ENCODE measurements at regions not wholly inside any gene's neighbourhood (a gene's known extent, or its start where the extent isn't known, plus 50 kb on each side); places are given as distances from the start of the nearest gene placed in this dataset.

DNA sequence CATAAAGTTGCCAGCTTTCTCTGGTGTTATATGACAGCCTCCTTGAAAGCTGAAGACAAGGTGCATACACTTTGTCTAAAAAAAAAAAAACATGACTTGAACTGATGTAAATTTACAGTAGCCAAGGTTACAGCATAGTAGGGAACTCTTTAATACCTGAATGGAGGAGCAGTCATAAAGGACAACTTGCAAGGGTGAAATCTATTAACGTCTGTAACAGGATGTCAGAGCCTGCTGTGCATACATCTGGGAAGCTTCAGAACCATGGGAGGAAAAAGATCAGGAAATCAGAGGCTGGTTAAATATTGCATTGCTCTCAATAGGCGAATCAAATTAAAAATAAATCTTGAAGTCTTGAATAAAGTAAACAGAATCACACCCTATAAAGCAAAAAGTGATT is 484.0 kb upstream of the CTSO start:
- H3K9me3 Mint-ChIP-seq = peaks cover 0 to 4% (median under 1%) of the 10 kb centered on the region in 8 donors
- H3K27ac Mint-ChIP-seq = no peak overlapping the region

DNA sequence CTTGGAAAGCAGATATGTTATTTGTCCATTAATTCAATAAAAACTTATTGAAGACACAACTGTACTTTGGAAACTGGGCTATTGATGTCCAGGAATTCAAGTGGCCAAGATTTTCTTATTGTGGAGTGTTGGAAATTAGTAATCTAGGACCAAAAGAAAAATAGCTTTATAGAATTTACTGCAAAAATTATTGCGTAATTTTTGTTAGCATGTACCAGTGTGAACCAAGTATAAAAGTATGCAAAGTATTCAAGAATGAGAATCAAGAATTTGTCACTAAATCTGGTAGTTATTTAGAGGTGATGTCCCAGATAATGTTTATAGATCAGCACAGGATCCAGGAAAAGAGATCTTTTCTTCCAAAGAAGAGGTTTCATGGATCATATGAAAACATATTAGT is 468.9 kb upstream of the CTSO start:
- DNase-seq = no peak
- intact Hi-C loops (cut with micrococcal nuclease) = no loop called here
- Mint-ChIP-seq H3K4me1 (no peaks in the 10 kb centered on the region), H3K27ac (no peak overlapping the region), H3K36me3 (no peaks in the 10 kb centered on the region), H3K27me3 (no peaks in the 10 kb centered on the region), H3K4me3 (no peak overlapping the region), H3K9me3 (peaks cover 0 to 10% (median 3%) of the 10 kb centered on the region in 8 donors)
- Histone ChIP-seq H3K27ac (ENCODE audit: low read depth, low read length) (no peak overlapping the region), H3K36me3 (ENCODE audit: insufficient read depth, low read length) (no peaks in the 10 kb centered on the region), H3K4me3 (ENCODE audit: low read length in 2 of 2) (no peak overlapping the region), H3K4me1 (ENCODE audit: insufficient read depth, low read length) (no peaks in the 10 kb centered on the region), H3K9me3 (ENCODE audit: control insufficient read depth in 1 of 2, low read length in 2 of 2) (no peaks in the 10 kb centered on the region), H3K27me3 (ENCODE audit: insufficient read depth, low read length) (no peaks in the 10 kb centered on the region)
- POLR2A ChIA-PET (ENCODE audit: partially characterized antibody) = no interaction called here
- CTCF ChIA-PET (ENCODE audit: partially characterized antibody) = no interaction called here

More for the DNA sequence above, 484.0 kb upstream of the CTSO start:
- Histone ChIP-seq H3K27me3 (ENCODE audit: insufficient read depth, low read length) (no peaks in the 10 kb centered on the region), H3K36me3 (ENCODE audit: insufficient read depth, low read length) (no peaks in the 10 kb centered on the region), H3K4me3 (ENCODE audit: low read length in 2 of 2) (no peak overlapping the region), H3K27ac (ENCODE audit: low read depth, low read length) (no peak overlapping the region), H3K9me3 (ENCODE audit: control insufficient read depth in 1 of 2, low read length in 2 of 2) (no peaks in the 10 kb centered on the region), H3K4me1 (ENCODE audit: insufficient read depth, low read length) (no peaks in the 10 kb centered on the region)
- ChIA-PET POLR2A (ENCODE audit: partially characterized antibody) (no interaction called here), CTCF (ENCODE audit: partially characterized antibody) (no interaction called here)
- Mint-ChIP-seq H3K4me1 (no peaks in the 10 kb centered on the region), H3K36me3 (no peaks in the 10 kb centered on the region), H3K4me3 (no peak overlapping the region), H3K27me3 (no peaks in the 10 kb centered on the region)
- no peak for DNase-seq
- intact Hi-C loops (cut with micrococcal nuclease) = no loop called here

DNA sequence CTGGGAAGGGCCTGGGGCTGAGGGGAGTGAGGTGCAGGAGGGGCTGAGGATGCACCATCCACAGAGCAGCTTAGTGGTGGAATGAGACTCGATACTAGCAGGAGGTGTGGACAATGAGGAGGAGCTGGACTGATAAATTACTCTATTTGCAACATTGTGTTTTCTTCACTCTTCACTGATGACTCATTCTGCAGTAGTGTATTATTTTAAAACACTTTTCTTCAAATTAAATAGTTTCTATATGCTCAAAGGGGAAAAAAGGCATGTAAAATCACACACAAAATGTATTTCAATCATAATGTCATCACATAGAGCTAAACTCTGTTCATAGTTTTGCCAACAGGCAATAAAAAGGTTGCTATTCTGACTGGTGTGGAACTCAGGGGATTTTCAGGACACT is 467.0 kb upstream of the CTSO start:
- no peaks in the 10 kb centered on the region for H3K27me3 ChIP-seq (ENCODE audit: insufficient read depth, low read length)
- H3K36me3 ChIP-seq (ENCODE audit: insufficient read depth, low read length) = no peaks in the 10 kb centered on the region
- no peak overlapping the region for H3K4me3 ChIP-seq (ENCODE audit: low read length in 2 of 2)
- CTCF ChIA-PET (ENCODE audit: partially characterized antibody) = no interaction called here
- Mint-ChIP-seq H3K27ac (no peak overlapping the region), H3K4me3 (no peak overlapping the region), H3K27me3 (no peaks in the 10 kb centered on the region), H3K9me3 (peaks cover 0 to 8% (median 2%) of the 10 kb centered on the region in 8 donors), H3K36me3 (no peaks in the 10 kb centered on the region), H3K4me1 (no peaks in the 10 kb centered on the region)
- POLR2A ChIA-PET (ENCODE audit: partially characterized antibody) = no interaction called here
- H3K9me3 ChIP-seq (ENCODE audit: control insufficient read depth in 1 of 2, low read length in 2 of 2) = no peaks in the 10 kb centered on the region
- intact Hi-C loops (cut with micrococcal nuclease) = no loop called here
- no peaks in the 10 kb centered on the region for H3K4me1 ChIP-seq (ENCODE audit: insufficient read depth, low read length)
- DNase-seq = no peak
- H3K27ac ChIP-seq (ENCODE audit: low read depth, low read length) = no peak overlapping the region

GRCh38 chr4:156419080-156419685 is 465.5 kb upstream of the CTSO start:
- H3K4me1 Mint-ChIP-seq = no peaks in the 10 kb centered on the region
- no peaks in the 10 kb centered on the region for H3K27me3 Mint-ChIP-seq
- CTCF ChIA-PET (ENCODE audit: partially characterized antibody) = no interaction called here

GRCh38 chr4:156414406-156414805 is 460.7 kb upstream of the CTSO start:
- Histone ChIP-seq H3K27ac (ENCODE audit: low read depth, low read length) (no peak overlapping the region), H3K4me1 (ENCODE audit: insufficient read depth, low read length) (no peaks in the 10 kb centered on the region), H3K36me3 (ENCODE audit: insufficient read depth, low read length) (no peaks in the 10 kb centered on the region), H3K9me3 (ENCODE audit: control insufficient read depth in 1 of 2, low read length in 2 of 2) (no peaks in the 10 kb centered on the region), H3K27me3 (ENCODE audit: insufficient read depth, low read length) (no peaks in the 10 kb centered on the region), H3K4me3 (ENCODE audit: low read length in 2 of 2) (no peak overlapping the region)
- Mint-ChIP-seq H3K27me3 (no peaks in the 10 kb centered on the region), H3K36me3 (no peaks in the 10 kb centered on the region), H3K4me1 (no peaks in the 10 kb centered on the region), H3K9me3 (peaks cover under 1 to 7% (median 4%) of the 10 kb centered on the region in 8 donors), H3K4me3 (no peak overlapping the region), H3K27ac (no peak overlapping the region)
- no peak for DNase-seq
- intact Hi-C loops (cut with micrococcal nuclease) = no loop called here
- POLR2A ChIA-PET (ENCODE audit: partially characterized antibody) = no interaction called here
- CTCF ChIA-PET (ENCODE audit: partially characterized antibody) = no interaction called here

More at GRCh38 chr4:156419080-156419685, 465.5 kb upstream of the CTSO start:
- Mint-ChIP-seq H3K36me3 (no peaks in the 10 kb centered on the region), H3K4me3 (no peak overlapping the region), H3K9me3 (peaks cover 0 to 9% (median 3%) of the 10 kb centered on the region in 8 donors), H3K27ac (no peak overlapping the region)
- POLR2A ChIA-PET (ENCODE audit: partially characterized antibody) = no interaction called here
- Histone ChIP-seq H3K36me3 (ENCODE audit: insufficient read depth, low read length) (no peaks in the 10 kb centered on the region), H3K4me1 (ENCODE audit: insufficient read depth, low read length) (no peaks in the 10 kb centered on the region), H3K4me3 (ENCODE audit: low read length in 2 of 2) (no peak overlapping the region), H3K9me3 (ENCODE audit: control insufficient read depth in 1 of 2, low read length in 2 of 2) (no peaks in the 10 kb centered on the region), H3K27me3 (ENCODE audit: insufficient read depth, low read length) (no peaks in the 10 kb centered on the region), H3K27ac (ENCODE audit: low read depth, low read length) (no peak overlapping the region)
- intact Hi-C loops (cut with micrococcal nuclease) = no loop called here
- DNase-seq = no peak

GRCh38 chr4:156413239-156414135 is 459.8 kb upstream of the CTSO start:
- Histone ChIP-seq H3K27me3 (ENCODE audit: insufficient read depth, low read length) (no peaks in the 10 kb centered on the region), H3K4me3 (ENCODE audit: low read length in 2 of 2) (no peak overlapping the region), H3K27ac (ENCODE audit: low read depth, low read length) (no peak overlapping the region), H3K9me3 (ENCODE audit: control insufficient read depth in 1 of 2, low read length in 2 of 2) (no peaks in the 10 kb centered on the region), H3K36me3 (ENCODE audit: insufficient read depth, low read length) (no peaks in the 10 kb centered on the region), H3K4me1 (ENCODE audit: insufficient read depth, low read length) (no peaks in the 10 kb centered on the region)
- Mint-ChIP-seq H3K4me3 (no peak overlapping the region), H3K36me3 (no peaks in the 10 kb centered on the region), H3K9me3 (peaks cover 1 to 13% (median 4%) of the 10 kb centered on the region in 8 donors), H3K27me3 (no peaks in the 10 kb centered on the region), H3K27ac (no peak overlapping the region), H3K4me1 (no peaks in the 10 kb centered on the region)
- POLR2A ChIA-PET (ENCODE audit: partially characterized antibody) = no interaction called here
- intact Hi-C loops (cut with micrococcal nuclease) = no loop called here
- no peak for DNase-seq
- CTCF ChIA-PET (ENCODE audit: partially characterized antibody) = no interaction called here

DNA sequence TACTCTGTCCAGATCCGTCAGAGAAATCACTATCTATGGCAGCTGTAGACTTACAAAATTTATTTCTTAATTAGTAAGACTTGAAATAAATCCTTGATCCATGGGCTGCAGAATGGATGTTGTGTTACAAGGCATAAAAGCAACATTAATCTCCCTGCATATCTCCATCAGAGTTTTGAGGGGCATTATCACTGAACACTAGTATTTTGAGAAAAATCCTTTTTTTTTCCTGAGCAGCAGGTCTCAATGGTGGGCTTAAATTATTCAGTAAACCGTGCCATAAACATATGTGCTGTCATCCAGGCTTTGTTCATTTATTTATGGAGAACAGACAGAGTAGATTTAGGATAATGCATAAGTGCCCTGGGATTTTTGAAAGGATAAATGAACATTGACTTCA is 457.9 kb upstream of the CTSO start:
- Histone ChIP-seq H3K36me3 (ENCODE audit: insufficient read depth, low read length) (no peaks in the 10 kb centered on the region), H3K9me3 (ENCODE audit: control insufficient read depth in 1 of 2, low read length in 2 of 2) (no peaks in the 10 kb centered on the region), H3K4me3 (ENCODE audit: low read length in 2 of 2) (no peak overlapping the region), H3K27ac (ENCODE audit: low read depth, low read length) (no peak overlapping the region), H3K4me1 (ENCODE audit: insufficient read depth, low read length) (no peaks in the 10 kb centered on the region), H3K27me3 (ENCODE audit: insufficient read depth, low read length) (no peaks in the 10 kb centered on the region)
- peaks cover 0 to 13% (median 3%) of the 10 kb centered on the region in 8 donors for H3K9me3 Mint-ChIP-seq
- no peaks in the 10 kb centered on the region for H3K4me1 Mint-ChIP-seq
- DNase-seq = no peak
- ChIA-PET POLR2A (ENCODE audit: partially characterized antibody) (no interaction called here), CTCF (ENCODE audit: partially characterized antibody) (no interaction called here)
- no peaks in the 10 kb centered on the region for H3K36me3 Mint-ChIP-seq
- no peak overlapping the region for H3K27ac Mint-ChIP-seq
- H3K4me3 Mint-ChIP-seq = no peak overlapping the region
- no peaks in the 10 kb centered on the region for H3K27me3 Mint-ChIP-seq
- intact Hi-C loops (cut with micrococcal nuclease) = no loop called here
